Heart left ventricle (tissue), 16 donors: ENCODE measurements at regions not wholly inside any gene's neighbourhood (a gene's known extent, or its start where the extent isn't known, plus 50 kb on each side); places are given as distances from the start of the nearest gene placed in this dataset.

Experiments used
- ATAC-seq, 4 donors: fragments of 200-7000 bp; cut with Tn5 transposase; one replicate each; pipeline ENCODE4 v1.9.1; 2020 to 2022; ENCODE audit warnings: moderate library complexity in 4 of 4, mild to moderate bottlenecking in 3 of 4, moderate number of reproducible peaks in 1 of 4
- DNase-seq, 5 donors: peaks; one replicate each; pipeline ENCODE4 v3.0.0-alpha.2; 2020
- H3K27ac ChIP-seq, 12 donors: fragments of 200-600 bp; sonication (generic) in 4 of 12; one replicate each; pipeline versions ENCODE4 v1.5.0 to v1.8.0; 2016 to 2022; ENCODE audit warnings: mild to moderate bottlenecking in 2 of 12
- H3K27me3 ChIP-seq, 9 donors: fragments of 200-600 bp; sonication (generic) in 2 of 9; one replicate each; pipeline versions ENCODE4 v1.5.1 to v1.8.0; 2016 to 2022; ENCODE audit warnings: mild to moderate bottlenecking in 3 of 9
- H3K36me3 ChIP-seq, 9 donors: fragments of 200-600 bp; sonication (generic) in 2 of 9; one replicate each; pipeline versions ENCODE4 v1.5.0 to v1.8.0; 2018 to 2022; ENCODE audit warnings: mild to moderate bottlenecking in 2 of 9
- H3K4me1 ChIP-seq, 12 donors: fragments of 200-600 bp; sonication (generic) in 4 of 12; one replicate each; pipeline versions ENCODE4 v1.5.0 to v1.8.0; 2016 to 2022; ENCODE audit warnings: mild to moderate bottlenecking in 3 of 12
- H3K4me3 ChIP-seq, 12 donors: fragments of 200-600 bp; sonication (generic) in 4 of 12; one replicate each; pipeline versions ENCODE4 v1.5.0 to v1.8.0; 2017 to 2022; ENCODE audit warnings: mild to moderate bottlenecking in 9 of 12, moderate library complexity in 4 of 12
- H3K9me3 ChIP-seq, 12 donors: fragments of 200-600 bp; sonication (generic) in 4 of 12; one replicate each; pipeline versions ENCODE4 v1.5.0 to v1.8.0; 2016 to 2022; ENCODE audit warnings: mild to moderate bottlenecking in 1 of 12
- CTCF ChIP-seq, 12 donors: fragments of 200-600 bp; sonication (generic) in 4 of 12; IDR thresholded peaks; one replicate each; pipeline versions ENCODE4 v1.5.0 to v1.8.0; 2018 to 2022; ENCODE audit warnings: antibody characterized with exemption in 12 of 12, mild to moderate bottlenecking in 5 of 12
- POLR2A ChIP-seq, 2 donors: fragments of 450-650 bp; IDR thresholded peaks; one replicate each; pipeline ENCODE4 v1.6.1; 2017; ENCODE audit warnings: antibody characterized with exemption in 2 of 2, mild to moderate bottlenecking in 2 of 2, moderate library complexity in 2 of 2
- WGBS, 4 donors: extraction: QIAGEN DNeasy Blood & Tissue Kit in 2 of 4; methylation state at CpG; one replicate each; pipeline versions ENCODE4 v1.1.5 to v1.1.7; 2013 to 2018; 5-methylcytosine and 5-hydroxymethylcytosine counted together
- intact Hi-C, 10 donors: fragments of 100-400 bp; cut with DNase I; formaldehyde crosslinking; loops; one replicate each; pipeline versions ENCODE4 v1.11.1 to v1.14.2; 2022
- donor health status: ischemic (EF 13 %, LVEDD 7.1; RV severe dilation, severe dysfunction).
- donor health status: healthy with polysubstance abuse.
- donor health status: DM: no; HTN: yes; CAD: no.
- donor health status: DM: no; HTN: no; CAD: no.
- donor health status: ischemic (EF 25% LVEDD 6.9; RV normal size, moderate dysfunction).
- donor health status: ischemic (EF 25% LVEDD 5.7; RV mildly dilated, moderate dysfunction).
- donor health status: healthy.
- donor health status: DM: yes; HTN: yes; CAD: no.
- donor health status: ischemic (EF 35%, LVEDD 5.7; RV mildly dilated, moderate dysfunction).
- donor health status: nonischemic (EF 11% LVEDD 7.7; RV severe dilation, severe dysfunction).
- donor health status: DM: yes; HTN: yes; CAD: no.
- donor health status: PGD.
- donor health status: ischemic (EF 29% LVEDD 5.4; RV normal size, mild dysfunction).
- donor health status: nonischemic (EF 23%, LVEDD 6.1; RV moderate dilation, normal function).

- Histone ChIP-seq H3K36me3 (no peaks in the 10 kb centered on the region), H3K4me3 (no peak overlapping the region), H3K27me3 (no peaks in the 10 kb centered on the region), H3K4me1 (no peaks in the 10 kb centered on the region), H3K9me3 (no peaks in the 10 kb centered on the region), H3K27ac (no peak overlapping the region)
- no peak for ATAC-seq
- 88 to 100% (median 97%) methylated on average over 1 of the region's 1 CpG for WGBS, 4 donors
- intact Hi-C loops, result no loop called here
- no peak for DNase-seq
- no peak for TF ChIP-seq CTCF (IDR thresholded peaks at IDR 0.05)
- no peak for TF ChIP-seq POLR2A (IDR thresholded peaks at IDR 0.05)
These were observed 301.6 kb downstream of the SNX13 start for GRCh38 chr7:17638727-17639126.

- no peaks in the 10 kb centered on the region for H3K4me1 ChIP-seq
- H3K27me3 ChIP-seq, result no peaks in the 10 kb centered on the region
- WGBS, 4 donors, result 59 to 67% (median 63%) methylated on average over 4 of the region's 4 CpGs
- no peak for TF ChIP-seq POLR2A (IDR thresholded peaks at IDR 0.05)
- TF ChIP-seq CTCF (IDR thresholded peaks at IDR 0.05), result peak; percentile 46 to 78 (median 69)
- H3K36me3 ChIP-seq, result no peaks in the 10 kb centered on the region
- no peak overlapping the region for H3K27ac ChIP-seq
- intact Hi-C loops, result loop anchor here in 7 of 10 donors (10.0 kb wide), 4 partner anchors 336 to 716 kb away; no protein-coding TSS in a partner anchor
- DNase-seq (no peak), ATAC-seq (no peak)
- no peak overlapping the region for H3K4me3 ChIP-seq
- H3K9me3 ChIP-seq, result no peaks in the 10 kb centered on the region
These were observed 299.4 kb downstream of the SNX13 start for GRCh38 chr7:17640730-17641377.

GRCh38 chr7:17645500-17645899, 294.8 kb downstream of the SNX13 start:
- no peak for DNase-seq
- peaks cover 0 to 7% (median 0%) of the 10 kb centered on the region in 12 donors for H3K4me1 ChIP-seq
- no peak for ATAC-seq
- no peaks in the 10 kb centered on the region for H3K36me3 ChIP-seq
- H3K27ac ChIP-seq, result no peak overlapping the region
- H3K9me3 ChIP-seq, result no peaks in the 10 kb centered on the region
- no peak for TF ChIP-seq POLR2A (IDR thresholded peaks at IDR 0.05)
- TF ChIP-seq CTCF (IDR thresholded peaks at IDR 0.05), result no peak
- 94 to 98% (median 95%) methylated on average over 1 of the region's 1 CpG for WGBS, 4 donors
- H3K4me3 ChIP-seq, result no peak overlapping the region
- intact Hi-C loops, result loop anchor here in 9 of 10 donors (5.0 to 10.0 kb wide), 6 partner anchors 341 to 721 kb away; no protein-coding TSS in a partner anchor
- H3K27me3 ChIP-seq, result no peaks in the 10 kb centered on the region

GRCh38 chr7:17646253-17646956, 293.9 kb downstream of the SNX13 start:
- DNase-seq (no peak), ATAC-seq (peak in 1 of 4 donors; percentile 9)
- H3K27me3 ChIP-seq, result no peaks in the 10 kb centered on the region
- H3K36me3 ChIP-seq, result no peaks in the 10 kb centered on the region
- H3K4me1 ChIP-seq, result peaks cover 0 to 16% (median 0%) of the 10 kb centered on the region in 12 donors
- intact Hi-C loops, result loop anchor here in 9 of 10 donors (5.0 to 10.0 kb wide), 6 partner anchors 342 to 722 kb away; no protein-coding TSS in a partner anchor
- no peak for TF ChIP-seq POLR2A (IDR thresholded peaks at IDR 0.05)
- peak in 9 of 12 donors; percentile 20 to 57 (median 37) for TF ChIP-seq CTCF (IDR thresholded peaks at IDR 0.05)
- WGBS, 4 donors, result 57 to 68% (median 60%) methylated on average over 3 of the region's 3 CpGs
- H3K9me3 ChIP-seq, result no peaks in the 10 kb centered on the region
- no peak overlapping the region for H3K27ac ChIP-seq
- H3K4me3 ChIP-seq, result no peak overlapping the region
